Stimulated activated CD4-positive, alpha-beta T cell treated with anti-CD3 and anti-CD28 coated beads, Interleukin-4, amount 100 ng/mL, for 24 hours (primary cell): ENCODE measurements at regions not wholly inside any gene's neighbourhood (a gene's known extent, or its start where the extent isn't known, plus 50 kb on each side); places are given as distances from the start of the nearest gene placed in this dataset.

Experiments used
- DNase-seq: peaks from one replicate; pipeline ENCODE4 v3.0.0-alpha.2; 2020

DNA sequence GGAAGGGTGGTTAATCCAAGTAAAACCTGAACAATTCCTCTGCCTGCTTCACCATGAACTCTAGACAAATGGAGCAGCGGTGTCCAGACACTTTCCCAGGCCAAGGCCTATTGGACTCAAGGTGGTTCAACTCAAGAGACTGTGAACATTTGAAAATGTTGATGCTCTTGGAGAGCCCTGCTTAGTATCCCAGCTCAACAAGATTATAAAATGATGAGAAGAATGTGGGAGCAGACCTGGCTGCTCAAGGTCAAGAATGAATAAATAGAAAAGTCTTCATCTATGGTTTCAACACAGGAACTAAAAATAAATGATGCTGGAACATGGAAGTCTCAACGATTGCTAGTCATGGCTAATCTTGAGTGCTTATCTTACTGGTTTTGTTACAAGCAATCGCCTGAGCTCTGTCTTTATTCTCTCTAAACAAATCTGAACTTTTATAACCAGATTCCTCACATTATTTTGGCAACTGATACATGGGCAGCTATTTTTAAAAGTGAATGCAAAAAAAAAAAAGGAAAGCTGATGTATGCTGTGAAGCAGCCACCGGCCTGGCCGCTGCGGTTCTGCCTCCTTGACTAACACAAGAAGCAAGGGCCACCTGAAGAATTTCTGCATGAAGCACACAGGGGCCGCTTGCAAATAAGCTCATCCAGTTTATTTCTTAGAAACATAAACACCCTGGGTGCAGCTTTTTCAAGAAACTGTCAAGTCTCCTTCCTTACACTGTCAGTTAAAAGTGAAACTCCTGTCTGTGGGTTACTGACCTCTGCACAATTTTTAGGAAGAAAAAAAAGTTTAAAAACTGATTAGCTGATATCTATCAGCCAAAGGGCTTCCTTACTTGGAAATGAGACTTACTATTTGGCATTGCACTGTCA lies 120.1 kb upstream of the ARHGEF3 start:
- DNase-seq = peak; percentile 25

DNA sequence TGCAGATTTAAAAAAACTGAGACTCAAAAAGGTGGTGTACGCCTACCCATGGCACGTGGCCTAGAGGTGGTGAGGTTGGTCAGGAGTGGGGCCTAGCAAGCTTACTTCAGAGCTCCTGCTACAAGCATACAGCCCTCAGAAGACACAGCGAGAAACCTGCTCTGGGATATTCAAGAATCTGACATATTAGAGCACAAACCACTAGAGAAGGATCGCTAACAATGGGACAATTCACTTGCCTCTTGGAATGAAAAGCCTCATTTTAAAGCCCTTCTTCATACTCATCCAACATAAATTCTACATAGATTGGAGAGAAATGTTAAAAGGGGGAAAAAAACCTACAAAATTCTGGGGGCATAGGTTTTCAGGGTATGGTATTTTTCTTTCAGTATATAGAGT lies 118.0 kb upstream of the ARHGEF3 start:
- no peak for DNase-seq

DNA sequence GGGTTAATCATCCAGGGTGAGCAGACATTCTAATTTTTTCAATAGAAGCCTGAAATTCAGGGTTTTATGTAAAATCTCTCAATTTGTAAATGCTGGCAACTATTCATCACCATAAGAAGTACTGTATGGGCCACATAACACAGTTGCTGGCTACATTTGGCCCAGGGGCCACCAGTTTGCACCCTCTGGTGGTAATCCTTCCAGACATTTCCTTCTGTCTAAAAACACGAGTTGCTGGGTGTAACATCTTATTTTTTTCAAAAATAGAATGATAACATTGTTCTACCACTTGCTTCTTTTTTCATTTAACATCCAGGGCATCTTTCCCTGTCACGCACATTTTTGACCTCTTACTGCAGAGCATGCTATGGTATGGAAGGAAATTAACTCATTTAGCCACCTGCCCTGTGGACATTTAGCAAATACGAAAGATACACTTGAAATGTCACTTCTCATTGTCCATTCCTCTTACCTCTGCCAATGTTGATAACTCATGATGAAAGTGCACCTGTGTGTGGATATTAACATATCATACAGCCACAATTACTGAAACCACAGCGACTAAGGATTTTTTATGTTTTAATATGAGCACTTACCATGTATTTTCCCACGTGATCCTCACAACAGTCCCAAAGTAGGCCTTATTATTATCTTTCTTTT lies 117.5 kb upstream of the ARHGEF3 start:
- DNase-seq = no peak

DNA sequence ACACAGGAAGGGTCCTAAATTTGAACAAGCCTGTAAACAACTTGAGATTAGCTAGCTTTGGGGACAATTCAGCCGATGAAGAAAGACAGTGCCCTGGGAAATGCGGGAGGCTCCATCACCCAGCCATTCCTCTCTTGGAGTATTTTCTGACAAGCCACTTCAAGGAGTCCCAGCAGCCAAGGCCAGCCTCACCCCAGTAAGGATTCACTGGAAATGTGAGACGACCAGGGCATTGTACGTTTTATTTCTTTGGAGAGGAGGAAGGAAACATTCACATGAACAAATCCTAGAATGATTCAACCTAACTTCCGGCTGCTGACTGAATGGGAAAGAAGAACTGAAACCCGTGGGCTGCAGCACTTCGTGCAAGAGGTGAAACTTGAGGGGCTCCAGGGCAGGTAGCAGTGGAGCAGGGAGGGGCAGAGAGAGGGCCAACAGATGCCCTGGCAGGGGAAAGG lies 116.4 kb upstream of the ARHGEF3 start:
- DNase-seq = peak; percentile 77

DNA sequence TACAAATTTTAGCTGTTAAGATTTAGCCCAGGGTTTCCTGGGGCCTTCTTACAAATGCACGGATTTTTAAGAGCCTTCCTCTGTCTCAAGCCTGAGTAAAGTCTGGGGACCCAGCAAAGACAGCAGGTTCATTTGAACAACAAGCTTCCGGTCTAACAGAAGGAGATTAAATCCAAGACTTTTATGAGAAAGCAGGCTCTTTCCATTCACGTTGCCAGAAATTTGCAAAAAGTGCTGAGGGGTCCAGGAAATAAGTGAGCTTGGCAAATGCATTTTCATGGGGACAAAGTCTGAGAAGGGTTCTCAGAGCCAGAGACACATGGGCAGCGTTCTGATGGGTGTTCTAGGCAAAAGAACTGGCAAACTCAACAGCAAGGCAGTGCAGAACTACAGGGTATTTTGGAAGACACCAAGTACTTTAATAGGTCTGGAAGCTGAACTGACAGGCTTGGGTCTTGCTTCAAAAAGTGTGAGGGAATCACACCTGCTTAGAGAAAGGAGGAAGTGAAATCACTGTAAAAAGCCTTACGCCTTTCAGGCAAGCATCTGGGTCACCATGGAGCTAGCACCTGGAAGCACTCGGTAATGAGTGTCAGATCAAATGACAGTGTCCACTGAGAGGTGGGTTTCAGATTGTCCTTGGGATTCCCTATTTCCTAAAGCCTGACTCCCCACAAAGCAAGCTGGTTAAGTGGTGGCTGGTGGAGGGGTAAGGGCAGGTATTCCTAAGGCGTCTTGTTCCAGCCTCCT lies 115.8 kb upstream of the ARHGEF3 start:
- no peak for DNase-seq

DNA sequence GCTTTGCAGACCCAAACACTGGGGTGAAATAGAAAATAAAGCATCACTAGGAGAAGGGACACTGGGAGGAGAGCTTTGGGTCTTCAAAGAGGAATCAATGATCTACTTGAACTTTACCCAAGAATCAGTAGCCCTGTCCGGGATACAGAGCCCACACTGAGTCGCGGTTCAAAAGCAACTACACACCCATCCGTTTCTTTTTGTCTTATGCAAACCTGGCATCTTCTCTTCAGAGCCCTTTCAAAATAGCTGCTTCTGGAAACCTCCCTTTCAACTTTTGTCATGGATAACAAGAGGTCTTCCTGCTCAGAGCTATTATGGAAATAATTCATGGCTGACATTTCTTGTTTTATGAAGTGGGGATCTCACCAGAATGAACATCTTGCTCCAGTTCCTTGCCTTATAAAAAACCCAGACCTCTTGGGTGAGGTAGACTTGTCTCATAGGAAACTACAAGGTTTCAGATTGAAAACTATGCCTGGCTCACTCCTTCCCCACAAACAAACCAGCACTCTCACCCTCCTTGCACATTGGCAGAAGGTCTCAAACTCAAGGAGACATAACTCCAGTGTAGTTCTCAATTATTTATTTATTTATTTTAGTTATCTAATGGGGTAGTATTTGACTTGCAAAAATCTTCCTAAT lies 115.1 kb upstream of the ARHGEF3 start:
- DNase-seq = peak; percentile 43

DNA sequence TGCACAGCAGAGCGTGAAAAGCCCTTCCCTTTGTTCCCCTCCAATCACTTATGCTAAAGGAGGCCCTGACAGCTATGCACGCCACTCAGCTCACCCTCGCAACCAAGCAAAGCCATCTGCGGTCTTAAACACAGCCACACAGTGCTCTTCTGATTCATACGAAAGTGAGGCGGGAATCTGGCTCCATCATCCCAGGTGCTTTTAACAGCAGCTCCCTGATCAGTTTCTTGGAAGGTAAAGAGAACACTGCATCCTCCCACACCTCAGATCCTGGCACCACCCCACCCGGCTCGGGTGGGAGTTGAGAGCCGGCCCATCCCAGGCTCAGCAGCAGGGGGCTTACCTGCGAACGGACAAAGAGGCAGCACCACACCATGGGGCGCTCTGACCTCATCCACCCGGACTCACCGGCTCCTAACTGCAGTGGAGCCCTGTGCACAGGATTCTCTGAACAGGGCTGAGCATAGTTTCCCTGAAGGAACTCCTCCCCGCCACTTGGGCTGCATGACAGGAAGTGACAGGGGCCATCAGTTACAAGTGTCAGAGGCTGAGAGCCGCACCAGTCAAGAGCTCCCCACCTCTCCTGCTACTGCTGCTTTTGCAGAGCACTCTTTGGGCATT lies 114.3 kb upstream of the ARHGEF3 start:
- peak; percentile 73 for DNase-seq

DNA sequence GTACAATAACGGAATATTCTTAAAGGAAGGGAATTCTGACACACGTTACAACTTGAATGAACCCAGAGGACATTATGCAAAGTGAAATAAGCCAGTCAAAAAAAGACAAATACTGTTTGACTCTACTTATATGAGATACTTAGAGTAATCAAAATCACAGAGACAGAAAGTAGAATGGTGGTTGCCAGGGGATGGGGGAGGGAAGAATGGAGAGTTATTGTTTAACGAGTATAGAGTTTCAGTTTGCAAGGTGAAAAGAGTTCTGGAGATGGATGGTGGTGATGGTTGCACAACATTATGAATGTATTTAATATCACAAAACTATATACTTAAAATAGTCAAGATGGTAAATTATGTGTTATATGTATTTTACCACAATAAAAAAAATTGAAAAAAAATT lies 112.9 kb upstream of the ARHGEF3 start:
- DNase-seq = peak; percentile 33

DNA sequence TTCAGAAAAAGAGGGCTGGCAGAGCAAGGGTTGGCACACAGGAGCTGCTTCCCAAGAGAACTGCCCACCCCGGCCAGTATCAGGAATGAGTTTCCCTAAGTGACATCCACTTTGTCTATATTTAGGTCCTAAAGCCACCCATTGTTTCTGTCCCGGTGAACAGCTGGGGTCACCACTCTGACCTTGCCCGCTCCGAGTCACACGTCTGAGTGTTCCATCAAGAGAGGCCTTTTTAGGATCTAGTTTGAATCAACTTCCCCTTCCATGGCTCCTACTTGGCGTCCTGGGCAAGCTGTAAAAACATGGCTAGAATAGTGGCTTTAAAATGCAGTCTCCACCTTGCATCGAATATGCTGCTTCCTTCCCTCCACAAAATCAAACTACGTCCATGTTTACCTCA lies 109.6 kb upstream of the ARHGEF3 start:
- DNase-seq = no peak

DNA sequence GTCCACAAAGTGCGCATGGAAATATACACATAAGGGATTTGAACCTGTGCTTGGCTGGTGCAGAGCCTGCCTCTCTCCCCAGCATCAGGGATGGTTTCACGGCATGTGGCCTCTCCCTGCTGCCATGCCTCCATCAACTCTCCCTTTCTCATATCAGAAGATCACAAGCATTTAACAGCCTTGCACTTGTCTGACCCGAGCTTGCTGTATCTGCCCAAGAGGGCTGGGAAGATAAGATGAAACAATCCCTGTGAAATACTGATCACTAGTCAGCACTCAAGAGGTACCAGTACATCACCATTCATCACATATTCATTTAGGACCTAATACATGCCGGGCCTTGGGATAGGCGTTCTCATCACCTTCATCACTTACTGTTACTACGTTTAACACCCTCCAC lies 107.6 kb upstream of the ARHGEF3 start:
- no peak for DNase-seq

DNA sequence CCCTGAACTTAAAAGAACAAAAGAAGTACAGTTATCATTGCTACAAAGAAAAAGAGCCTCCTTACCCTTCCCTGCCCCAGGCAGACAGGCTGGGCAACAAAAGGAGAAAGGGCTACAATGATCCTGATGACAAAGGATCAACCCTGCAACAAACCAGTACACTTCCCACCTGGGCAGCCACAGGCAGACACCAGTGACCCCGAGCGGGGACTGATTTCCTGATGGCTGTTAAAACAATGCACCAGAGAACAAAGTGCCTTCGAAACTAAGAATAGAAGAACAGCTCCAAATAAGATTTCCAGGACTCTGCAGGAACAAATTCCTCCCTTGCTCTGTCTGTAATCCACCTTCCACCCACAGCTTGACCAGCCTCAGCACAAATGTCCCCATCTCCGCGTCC lies 106.3 kb upstream of the ARHGEF3 start:
- DNase-seq = no peak

DNA sequence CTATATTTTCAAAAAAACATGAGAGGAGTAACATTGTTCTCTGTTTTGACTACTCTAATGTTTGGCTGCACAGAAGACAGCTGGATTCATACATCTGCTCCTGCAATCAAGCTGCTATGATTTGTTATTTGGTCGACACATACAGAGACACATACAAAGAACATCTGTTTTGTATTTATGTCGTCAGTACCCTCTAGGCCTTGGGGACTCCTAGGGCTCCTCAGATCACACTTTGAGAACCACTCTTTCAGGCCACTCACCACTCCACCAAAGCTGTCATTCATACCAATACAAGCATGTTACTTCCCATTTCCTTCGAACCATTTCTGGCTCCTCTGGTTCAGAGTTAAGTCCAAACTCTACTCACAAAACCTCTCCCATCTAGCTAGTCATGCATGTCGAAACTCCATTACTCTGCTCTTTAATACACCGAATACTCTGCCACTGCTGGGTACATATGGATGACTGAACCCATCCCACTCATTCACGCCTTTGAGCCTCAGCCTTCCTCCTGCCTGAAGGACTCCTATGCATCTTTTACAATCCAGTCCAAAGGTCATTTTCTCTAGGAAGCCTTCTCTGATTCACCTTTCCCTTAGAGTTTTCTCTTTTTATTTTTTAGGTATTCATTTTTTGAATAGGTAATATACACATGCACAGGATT lies 102.9 kb upstream of the ARHGEF3 start:
- DNase-seq = no peak

DNA sequence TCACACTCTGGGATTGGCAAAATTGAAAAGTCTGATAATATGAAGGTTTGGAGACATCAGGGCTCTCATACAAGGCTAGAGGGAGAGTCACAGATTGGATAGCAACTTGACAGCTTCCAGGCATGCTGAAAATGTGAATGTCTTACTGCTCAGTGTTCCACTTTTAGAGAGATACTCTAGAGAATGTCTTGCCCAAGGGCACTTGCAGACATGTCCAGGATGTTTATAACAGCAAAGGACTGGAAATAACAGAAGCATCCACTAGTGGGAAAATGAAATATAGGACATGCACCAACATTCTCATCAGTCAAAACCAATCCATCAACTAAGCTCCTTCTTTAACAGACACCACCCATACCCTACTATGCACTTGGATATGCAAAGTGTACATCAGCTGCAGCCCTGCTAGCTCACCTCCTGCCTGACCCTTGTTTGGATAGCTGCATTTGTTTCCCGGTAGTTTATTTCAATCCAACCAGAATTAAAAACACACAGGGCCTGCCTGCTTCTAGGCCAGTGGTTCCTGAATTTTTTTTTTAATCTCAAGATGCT lies 101.6 kb upstream of the ARHGEF3 start:
- no peak for DNase-seq

DNA sequence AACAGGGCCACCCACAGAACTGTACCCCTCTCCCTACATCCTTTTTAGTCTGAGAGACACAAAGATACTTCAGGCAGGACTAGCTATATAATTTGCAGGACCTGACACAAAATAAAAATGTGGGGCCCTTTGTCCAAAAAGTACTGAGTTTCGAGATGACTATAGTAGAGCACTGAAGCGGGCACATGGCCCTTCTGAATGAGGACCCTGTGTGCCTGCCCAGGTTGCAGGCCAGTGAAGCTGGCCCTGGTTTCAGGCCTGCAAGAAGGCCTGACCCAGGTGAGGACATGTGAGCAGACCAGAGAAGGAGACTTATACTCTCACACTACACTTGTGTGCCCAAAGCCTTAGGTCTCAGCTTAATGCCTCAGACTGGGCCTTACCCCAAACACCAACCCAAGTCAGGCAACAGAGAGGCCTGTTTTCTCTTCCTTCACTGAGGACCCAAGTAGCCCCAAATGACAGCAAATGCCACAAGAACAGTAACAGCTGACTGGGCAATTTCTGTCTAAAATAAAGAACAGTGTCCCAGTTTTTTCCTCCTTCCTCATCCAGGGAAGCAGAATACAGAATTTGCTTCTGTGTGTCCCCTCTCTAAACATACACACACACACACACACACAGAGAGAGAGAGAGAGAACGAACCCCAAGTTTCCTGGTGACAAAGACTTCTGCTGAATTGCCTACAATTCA lies 100.9 kb upstream of the ARHGEF3 start:
- DNase-seq = no peak

DNA sequence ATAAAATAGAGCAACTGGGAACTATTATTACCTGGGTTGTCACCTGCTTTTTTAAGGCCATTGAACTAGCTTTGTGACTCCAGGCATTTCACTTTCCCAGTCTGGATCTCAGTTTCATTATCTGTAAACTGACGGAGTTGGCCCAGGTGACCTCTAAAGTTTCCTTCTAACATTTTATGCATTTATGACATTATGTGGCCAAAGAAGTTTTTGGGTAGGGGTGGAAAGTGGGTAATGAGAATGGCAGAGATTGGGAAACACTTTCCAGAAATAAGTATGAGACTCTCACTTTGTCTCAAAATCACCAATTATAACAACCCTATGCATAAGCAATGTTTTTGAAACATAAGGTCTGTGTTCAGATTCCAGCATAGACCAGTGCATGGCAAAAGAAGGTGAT lies 99.1 kb upstream of the ARHGEF3 start:
- no peak for DNase-seq

DNA sequence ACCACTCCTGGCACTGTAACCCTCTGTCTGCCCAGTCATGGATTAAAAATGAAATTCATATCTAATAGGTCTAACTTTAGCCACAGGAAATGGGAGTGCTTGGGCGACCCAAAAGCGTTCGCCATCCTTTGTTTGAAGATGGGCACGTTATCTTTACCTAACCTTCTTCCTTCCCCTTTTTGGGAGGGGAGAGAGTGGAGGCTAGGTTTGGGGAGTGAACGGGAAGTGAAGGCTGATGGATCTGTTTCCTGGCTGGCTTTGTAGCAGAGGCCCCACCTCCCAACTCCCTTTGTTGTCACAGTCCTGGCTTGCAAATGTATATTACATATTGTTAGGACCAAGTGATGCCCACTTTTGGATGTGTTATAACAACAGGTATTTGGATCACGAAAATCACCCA lies 98.1 kb upstream of the ARHGEF3 start:
- DNase-seq = no peak

DNA sequence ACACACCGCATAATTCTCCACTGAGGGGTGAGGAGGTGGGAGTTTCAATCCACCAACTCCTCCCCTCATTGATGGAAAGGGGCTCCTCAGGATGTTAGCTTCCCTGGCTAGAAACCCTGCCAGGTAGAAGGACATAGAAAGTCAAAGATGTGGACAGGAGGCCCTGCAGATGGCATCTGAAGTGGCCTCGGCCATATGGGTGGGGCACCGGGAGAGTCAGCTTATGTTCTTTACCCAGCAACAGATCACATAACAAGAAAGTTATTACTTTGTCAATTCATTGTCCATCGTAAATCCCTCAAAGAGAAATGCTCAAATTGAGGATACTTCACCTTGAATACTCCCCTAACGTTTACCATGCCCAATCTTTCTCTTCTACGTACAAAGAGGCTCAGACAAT lies 97.3 kb upstream of the ARHGEF3 start:
- DNase-seq = no peak

DNA sequence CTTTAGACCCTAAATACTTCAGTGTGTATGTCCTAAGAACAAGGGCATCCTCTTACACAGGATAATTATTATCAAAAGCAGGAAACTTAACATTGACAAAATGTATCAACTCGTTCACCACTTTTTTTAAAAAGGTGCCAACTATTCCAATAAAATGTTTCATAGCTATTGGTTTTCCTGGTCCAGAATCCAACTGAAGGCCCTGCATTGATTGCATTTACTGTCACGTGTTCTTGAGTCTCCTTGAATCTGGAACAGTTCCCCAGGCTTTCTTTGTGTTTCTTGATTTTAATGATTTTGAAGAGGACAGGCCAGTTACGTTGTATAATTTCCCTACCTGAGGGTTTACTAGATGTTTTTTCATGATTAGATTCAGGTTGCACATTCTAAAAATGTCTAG lies 94.6 kb upstream of the ARHGEF3 start:
- DNase-seq = no peak

DNA sequence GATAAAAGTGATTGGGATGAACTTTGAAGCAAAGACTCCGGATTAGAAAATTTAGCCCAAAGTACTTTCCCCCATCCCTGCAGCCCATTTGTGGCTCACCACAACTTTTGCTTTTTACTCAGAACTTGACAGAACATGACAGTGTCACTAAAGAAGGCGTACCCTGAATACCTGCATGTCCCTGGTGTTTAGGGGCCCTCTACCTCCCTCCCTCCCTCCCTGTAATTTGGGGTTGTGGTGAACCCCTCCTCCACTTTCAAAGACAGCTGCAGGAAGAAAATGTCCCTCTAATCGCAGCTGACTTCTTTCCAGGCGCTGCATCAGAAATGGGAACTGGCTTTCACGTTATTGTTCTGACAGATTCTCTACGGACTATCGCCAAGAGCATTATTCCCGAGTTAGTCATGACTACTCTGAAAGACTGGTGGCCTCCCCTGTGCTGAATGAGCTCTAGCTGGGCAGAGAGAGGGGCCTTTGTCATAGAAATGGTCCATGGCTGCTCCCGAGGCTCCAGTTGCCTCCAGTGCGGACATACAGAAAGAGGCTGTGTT lies 93.2 kb upstream of the ARHGEF3 start:
- DNase-seq = peak; percentile 22

DNA sequence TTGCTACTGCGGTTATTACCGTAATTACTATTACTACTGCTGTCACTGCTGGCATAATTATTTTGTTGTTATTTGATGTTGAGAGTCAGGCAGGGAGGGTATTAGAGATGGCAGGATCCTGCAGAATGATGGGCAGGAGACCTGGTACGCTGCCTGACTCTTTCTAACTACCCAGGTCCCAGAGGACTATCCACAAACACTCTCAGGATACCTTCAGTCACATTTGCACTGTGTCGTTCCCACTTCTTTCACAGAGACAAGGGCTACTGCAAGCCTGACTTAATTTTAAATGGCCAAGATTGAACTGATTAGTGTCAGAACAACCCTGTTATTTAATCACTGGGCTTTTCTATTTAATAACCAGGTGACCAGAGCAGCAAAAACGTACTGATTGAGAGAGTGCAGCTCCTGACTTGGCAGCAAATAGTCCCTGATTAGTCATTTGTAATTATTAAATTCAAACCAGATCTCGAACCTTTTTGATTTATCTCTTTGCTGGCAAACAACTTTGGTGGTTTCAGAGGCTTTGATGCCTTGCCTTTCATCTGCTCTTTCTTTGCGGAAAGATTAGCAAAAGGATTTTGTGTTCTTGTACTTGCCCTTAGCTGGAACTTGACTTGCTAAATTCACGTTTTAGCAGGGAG lies 88.8 kb upstream of the ARHGEF3 start:
- no peak for DNase-seq
